ENCODE measurements at regions not wholly inside any gene's neighbourhood (a gene's known extent, or its start where the extent isn't known, plus 50 kb on each side); places are given as distances from the start of the nearest gene placed in this dataset.

GRCh38 chr7:1340031-1340430, 107.4 kb downstream of the UNCX start:
- no peak for TF ChIP-seq CTCF (IDR thresholded peaks at IDR 0.05)
- 75% methylated on average over 2 of the region's 3 CpGs for WGBS (ENCODE audit: insufficient coverage)
- Histone ChIP-seq H3K27me3 (ENCODE audit: control insufficient read depth in 2 of 2, insufficient read depth in 2 of 2, low read length in 2 of 2) (no peaks in the 10 kb centered on the region), H4K20me1 (ENCODE audit: insufficient read depth, low read length) (no peaks in the 10 kb centered on the region), H2AFZ (ENCODE audit: insufficient read depth, low read depth, low read length, poor library complexity, severe bottlenecking) (no peak overlapping the region), H3K9ac (ENCODE audit: insufficient read depth, low read length, poor library complexity, severe bottlenecking) (no peak overlapping the region), H3K27ac (ENCODE audit: low read depth in 1 of 2, low read length in 2 of 2) (no peak overlapping the region), H3K4me1 (ENCODE audit: control insufficient read depth in 1 of 2, insufficient read depth in 2 of 2, low read length in 2 of 2) (no peaks in the 10 kb centered on the region), H3K4me3 (replicated peaks in 1 of 3; ENCODE audit: low read depth in 2 of 3, low read length in 3 of 3) (no peak overlapping the region), H3K4me2 (replicated peaks; ENCODE audit: extremely low read depth, low read length, poor library complexity, severe bottlenecking) (no peak overlapping the region), H3K9me3 (replicated peaks in 1 of 2; ENCODE audit: control insufficient read depth in 1 of 2, insufficient read depth in 1 of 2, low read length in 2 of 2) (peaks cover 17 to 23% of the 10 kb centered on the region in 2 donors), H3K36me3 (replicated peaks in 1 of 2; ENCODE audit: control insufficient read depth in 1 of 2, insufficient read depth in 2 of 2, low read length in 2 of 2) (no peaks in the 10 kb centered on the region), H3K79me2 (ENCODE audit: insufficient read depth, low read length) (no peaks in the 10 kb centered on the region)
- Mint-ChIP-seq H3K27me3 (ENCODE audit: low read depth in 3 of 3) (peaks cover 5 to 18% (median 10%) of the 10 kb centered on the region in 3 donors), H3K9me3 (peaks cover 7 to 46% (median 35%) of the 10 kb centered on the region in 7 donors), H3K4me1 (no peaks in the 10 kb centered on the region), H3K27ac (no peak overlapping the region), H3K36me3 (peaks cover 0 to 3% of the 10 kb centered on the region in 2 donors), H3K4me3 (no peak overlapping the region)
- intact Hi-C loops (cut with micrococcal nuclease), result no loop called here
- DNase-seq, result no peak

DNA sequence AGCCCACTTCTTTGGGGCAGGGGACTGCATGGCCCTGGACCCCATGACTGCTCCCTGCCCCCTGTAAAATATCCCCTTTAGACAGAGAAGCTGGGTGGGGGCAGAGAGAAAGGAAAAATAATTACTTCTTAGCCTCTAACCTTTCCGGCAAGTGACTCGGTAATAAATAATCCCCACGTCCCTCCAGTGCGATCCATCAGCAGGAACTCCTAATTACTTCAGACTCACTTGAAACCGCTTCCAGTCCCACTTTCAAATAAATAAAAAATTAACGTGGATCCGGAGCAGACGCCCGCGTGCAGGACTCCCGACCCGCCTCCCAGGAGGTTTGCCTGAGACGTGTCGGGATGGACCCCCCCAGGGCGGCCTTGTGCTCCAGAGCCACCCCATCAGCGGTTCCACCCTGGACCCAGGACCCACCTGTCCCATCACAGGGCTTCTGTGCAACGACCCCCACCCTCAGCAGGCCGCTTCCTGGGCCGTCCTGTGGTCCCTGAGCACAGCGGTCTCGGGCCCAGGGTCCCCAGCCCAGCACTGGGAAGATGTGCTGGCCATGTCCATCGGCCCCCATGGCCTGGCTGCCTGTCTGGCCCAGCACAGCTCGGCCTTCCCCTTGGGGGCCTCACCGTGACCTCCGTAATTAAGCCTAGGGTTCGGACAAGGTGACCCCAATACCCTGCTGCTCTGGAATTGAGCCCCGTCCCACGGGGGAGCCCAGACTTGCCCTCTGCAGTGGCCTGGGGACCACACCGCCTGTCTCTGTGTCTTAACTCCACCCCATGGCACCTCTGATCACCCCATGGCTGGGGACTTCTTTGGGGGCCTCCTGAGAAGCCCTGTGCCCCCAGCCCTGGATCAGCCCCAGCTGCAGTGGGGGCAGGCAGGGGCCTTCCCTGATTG, 108.0 kb downstream of the UNCX start:
- no peak for TF ChIP-seq CTCF (IDR thresholded peaks at IDR 0.05)
- DNase-seq, result no peak
- H3K9ac ChIP-seq (ENCODE audit: insufficient read depth, low read length, poor library complexity, severe bottlenecking), result no peak overlapping the region
- no peak overlapping the region for H2AFZ ChIP-seq (ENCODE audit: insufficient read depth, low read depth, low read length, poor library complexity, severe bottlenecking)
- no peaks in the 10 kb centered on the region for H4K20me1 ChIP-seq (ENCODE audit: insufficient read depth, low read length)
- no peaks in the 10 kb centered on the region for H3K36me3 ChIP-seq (replicated peaks in 1 of 2; ENCODE audit: control insufficient read depth in 1 of 2, insufficient read depth in 2 of 2, low read length in 2 of 2)
- no peak overlapping the region for H3K27ac Mint-ChIP-seq
- no peak overlapping the region for H3K27ac ChIP-seq (ENCODE audit: low read depth in 1 of 2, low read length in 2 of 2)
- no peaks in the 10 kb centered on the region for H3K4me1 Mint-ChIP-seq
- H3K36me3 Mint-ChIP-seq, result peaks cover 0 to 3% of the 10 kb centered on the region in 2 donors
- no peak overlapping the region for H3K4me3 ChIP-seq (replicated peaks in 1 of 3; ENCODE audit: low read depth in 2 of 3, low read length in 3 of 3)
- peaks cover 5 to 17% (median 8%) of the 10 kb centered on the region in 3 donors for H3K27me3 Mint-ChIP-seq (ENCODE audit: low read depth in 3 of 3)
- H3K27me3 ChIP-seq (ENCODE audit: control insufficient read depth in 2 of 2, insufficient read depth in 2 of 2, low read length in 2 of 2), result no peaks in the 10 kb centered on the region
- 79% methylated on average over 23 of the region's 29 CpGs for WGBS (ENCODE audit: insufficient coverage)
- no peak overlapping the region for H3K4me3 Mint-ChIP-seq
- peaks cover 7 to 40% (median 29%) of the 10 kb centered on the region in 7 donors for H3K9me3 Mint-ChIP-seq
- peaks cover 17 to 20% of the 10 kb centered on the region in 2 donors for H3K9me3 ChIP-seq (replicated peaks in 1 of 2; ENCODE audit: control insufficient read depth in 1 of 2, insufficient read depth in 1 of 2, low read length in 2 of 2)
- intact Hi-C loops (cut with micrococcal nuclease), result no loop called here
- H3K79me2 ChIP-seq (ENCODE audit: insufficient read depth, low read length), result no peaks in the 10 kb centered on the region
- H3K4me1 ChIP-seq (ENCODE audit: control insufficient read depth in 1 of 2, insufficient read depth in 2 of 2, low read length in 2 of 2), result no peaks in the 10 kb centered on the region
- H3K4me2 ChIP-seq (replicated peaks; ENCODE audit: extremely low read depth, low read length, poor library complexity, severe bottlenecking), result no peak overlapping the region

Measured in CD14-positive monocyte (primary cell).